SK-N-SH treated with all-trans-retinoic acid at 6 μM for 48 hours (cell line): ENCODE measurements at regions not wholly inside any gene's neighbourhood (a gene's known extent, or its start where the extent isn't known, plus 50 kb on each side); places are given as distances from the start of the nearest gene placed in this dataset.

Source experiments
- ATAC-seq: fragments of 200-7000 bp; cut with Tn5 transposase; 3 replicates; pipeline ENCODE4 v1.9.1; 2020; ENCODE audit warnings: mild to moderate bottlenecking, moderate library complexity
- ARNTL ChIP-seq: fragments of 450-650 bp; formaldehyde crosslinking; IDR thresholded peaks from 2 replicates; pipeline ENCODE4 v1.5.0; 2020; ENCODE audit warnings: low read depth, mild to moderate bottlenecking, moderate library complexity, borderline replicate concordance
- BACH2 ChIP-seq: fragments of 250-450 bp; sonication (Bioruptor Pico); IDR thresholded peaks from 2 replicates; pipeline ENCODE4 v1.9.0; 2021; ENCODE audit warnings: mild to moderate bottlenecking, borderline replicate concordance
- CSDC2 ChIP-seq: fragments of 250-450 bp; sonication (Bioruptor Pico); IDR thresholded peaks from 2 replicates; pipeline ENCODE4 v1.5.0; 2020; ENCODE audit warnings: mild to moderate bottlenecking, moderate library complexity
- CSRNP3 ChIP-seq: fragments of 250-450 bp; sonication (Bioruptor Pico); IDR thresholded peaks from 2 replicates; pipeline ENCODE4 v1.5.1; 2021; ENCODE audit warnings: mild to moderate bottlenecking, moderate library complexity
- ESRRG ChIP-seq: fragments of 250-450 bp; sonication (Bioruptor Pico); IDR thresholded peaks from 2 replicates; pipeline ENCODE4 v1.6.1; 2021; ENCODE audit warnings: mild to moderate bottlenecking
- GLIS3 ChIP-seq: fragments of 250-450 bp; sonication (Bioruptor Pico); IDR thresholded peaks from 2 replicates; pipeline ENCODE4 v1.5.0; 2020; ENCODE audit warnings: mild to moderate bottlenecking, moderate library complexity
- ISL1 ChIP-seq: fragments of 250-450 bp; sonication (Bioruptor Pico); IDR thresholded peaks from 2 replicates; pipeline ENCODE4 v2.1.2; 2022; ENCODE audit warnings: mild to moderate bottlenecking, moderate library complexity
- PPARA ChIP-seq: fragments of 250-450 bp; sonication (Bioruptor Pico); IDR thresholded peaks from 2 replicates; pipeline ENCODE4 v1.5.0; 2020; ENCODE audit warnings: mild to moderate bottlenecking, borderline replicate concordance
- RARB ChIP-seq: fragments of 250-450 bp; sonication (Bioruptor Pico); IDR thresholded peaks from 2 replicates; pipeline ENCODE4 v1.8.0; 2021; ENCODE audit warnings: mild to moderate bottlenecking, moderate library complexity
- SNAI2 ChIP-seq: fragments of 250-450 bp; sonication (Bioruptor Pico); IDR thresholded peaks from 2 replicates; pipeline ENCODE4 v1.5.0; 2020; ENCODE audit warnings: mild to moderate bottlenecking, moderate library complexity
- TCF4 ChIP-seq: fragments of 250-450 bp; sonication (Bioruptor Pico); IDR thresholded peaks from 2 replicates; pipeline ENCODE4 v1.8.0; 2021; ENCODE audit warnings: mild to moderate bottlenecking, moderate library complexity, borderline replicate concordance
- TOX ChIP-seq: fragments of 250-450 bp; sonication (Bioruptor Pico); IDR thresholded peaks from 2 replicates; pipeline ENCODE4 v1.8.0; 2021; ENCODE audit warnings: mild to moderate bottlenecking, moderate library complexity, borderline replicate concordance
- ZC3H10 ChIP-seq: fragments of 250-450 bp; sonication (Bioruptor Pico); IDR thresholded peaks from 2 replicates; pipeline ENCODE4 v1.5.1; 2021; ENCODE audit warnings: mild to moderate bottlenecking, moderate library complexity
- ZFP3 ChIP-seq: fragments of 250-450 bp; sonication (Bioruptor Pico); IDR thresholded peaks from 2 replicates; pipeline ENCODE4 v1.5.0; 2020; ENCODE audit warnings: mild to moderate bottlenecking, moderate library complexity
- ZFP30 ChIP-seq: fragments of 450-650 bp; formaldehyde crosslinking; IDR thresholded peaks from 2 replicates; pipeline ENCODE4 v1.5.0; 2022; ENCODE audit warnings: mild to moderate bottlenecking, moderate library complexity
- ZNF565 ChIP-seq: fragments of 450-650 bp; formaldehyde crosslinking; conservative IDR thresholded peaks from 2 replicates; pipeline ENCODE4 v1.5.0; 2020; ENCODE audit warnings: low read depth, mild to moderate bottlenecking, moderate library complexity
- ZNF70 ChIP-seq: fragments of 450-650 bp; formaldehyde crosslinking; IDR thresholded peaks from 2 replicates; pipeline ENCODE4 v1.5.0; 2020; ENCODE audit warnings: mild to moderate bottlenecking, moderate library complexity
- ZNF8 ChIP-seq: fragments of 450-650 bp; formaldehyde crosslinking; IDR thresholded peaks from 2 replicates; pipeline ENCODE4 v1.5.0; 2020; ENCODE audit warnings: mild to moderate bottlenecking, moderate library complexity
- TF ChIP-seq, protein P1 (sequence below): fragments of 250-450 bp; sonication (Bioruptor Pico); IDR thresholded peaks from 2 replicates; pipeline ENCODE4 v1.8.0; 2020; ENCODE audit warnings: mild to moderate bottlenecking, moderate library complexity, borderline replicate concordance
- TF ChIP-seq, protein P2 (sequence below): fragments of 250-450 bp; sonication (Bioruptor Pico); IDR thresholded peaks from 2 replicates; pipeline ENCODE4 v1.5.0; 2020; ENCODE audit warnings: mild to moderate bottlenecking, moderate library complexity
- TF ChIP-seq, protein P3 (sequence below): fragments of 250-450 bp; sonication (Bioruptor Pico); IDR thresholded peaks from 2 replicates; pipeline ENCODE4 v1.8.0; 2021; ENCODE audit warnings: low read depth, mild to moderate bottlenecking, moderate library complexity, borderline replicate concordance

GRCh38 chr20:23193801-23194384, 107.8 kb upstream of the CD93 start (continued):
- TF ChIP-seq TCF4 (CRISPR knock-in tag), result no peak

DNA sequence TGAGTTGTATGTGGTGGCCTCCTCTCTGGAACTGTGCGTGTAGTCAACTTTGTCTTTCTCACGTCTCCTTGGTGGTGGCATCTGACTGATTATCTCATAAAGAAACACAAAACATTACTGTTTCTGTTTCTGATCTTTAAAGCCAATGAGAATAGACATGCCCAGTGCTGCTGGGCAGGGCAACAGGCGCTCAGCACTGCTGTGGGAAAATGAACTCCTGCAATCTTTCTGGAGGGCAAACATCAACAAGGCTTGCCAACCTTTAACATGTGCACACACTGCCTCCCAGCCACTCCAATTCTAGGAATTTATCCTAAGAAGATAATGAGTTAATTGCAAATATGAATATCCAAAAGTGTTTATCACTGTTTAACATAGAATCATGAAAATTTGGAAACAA, 106.3 kb upstream of the CD93 start:
- no peak for ATAC-seq
- TF ChIP-seq ARNTL (CRISPR knock-in tag) (no peak), ESRRG (CRISPR knock-in tag) (no peak), ZNF565 (CRISPR knock-in tag) (no peak), RARB (CRISPR knock-in tag) (no peak), BACH2 (CRISPR knock-in tag) (no peak), TOX (CRISPR knock-in tag) (no peak), ZNF70 (CRISPR knock-in tag) (no peak), CSDC2 (no peak), ZFP3 (no peak), ZNF8 (no peak), SNAI2 (CRISPR knock-in tag) (no peak), ZFP30 (CRISPR knock-in tag) (no peak), CSRNP3 (CRISPR knock-in tag) (no peak), ZC3H10 (no peak), PPARA (no peak), ISL1 (CRISPR knock-in tag) (no peak), TCF4 (CRISPR knock-in tag) (no peak)
- TF ChIP-seq, protein P1, sequence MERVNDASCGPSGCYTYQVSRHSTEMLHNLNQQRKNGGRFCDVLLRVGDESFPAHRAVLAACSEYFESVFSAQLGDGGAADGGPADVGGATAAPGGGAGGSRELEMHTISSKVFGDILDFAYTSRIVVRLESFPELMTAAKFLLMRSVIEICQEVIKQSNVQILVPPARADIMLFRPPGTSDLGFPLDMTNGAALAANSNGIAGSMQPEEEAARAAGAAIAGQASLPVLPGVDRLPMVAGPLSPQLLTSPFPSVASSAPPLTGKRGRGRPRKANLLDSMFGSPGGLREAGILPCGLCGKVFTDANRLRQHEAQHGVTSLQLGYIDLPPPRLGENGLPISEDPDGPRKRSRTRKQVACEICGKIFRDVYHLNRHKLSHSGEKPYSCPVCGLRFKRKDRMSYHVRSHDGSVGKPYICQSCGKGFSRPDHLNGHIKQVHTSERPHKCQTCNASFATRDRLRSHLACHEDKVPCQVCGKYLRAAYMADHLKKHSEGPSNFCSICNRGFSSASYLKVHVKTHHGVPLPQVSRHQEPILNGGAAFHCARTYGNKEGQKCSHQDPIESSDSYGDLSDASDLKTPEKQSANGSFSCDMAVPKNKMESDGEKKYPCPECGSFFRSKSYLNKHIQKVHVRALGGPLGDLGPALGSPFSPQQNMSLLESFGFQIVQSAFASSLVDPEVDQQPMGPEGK (CRISPR knock-in tag), result no peak
- TF ChIP-seq, protein P2, sequence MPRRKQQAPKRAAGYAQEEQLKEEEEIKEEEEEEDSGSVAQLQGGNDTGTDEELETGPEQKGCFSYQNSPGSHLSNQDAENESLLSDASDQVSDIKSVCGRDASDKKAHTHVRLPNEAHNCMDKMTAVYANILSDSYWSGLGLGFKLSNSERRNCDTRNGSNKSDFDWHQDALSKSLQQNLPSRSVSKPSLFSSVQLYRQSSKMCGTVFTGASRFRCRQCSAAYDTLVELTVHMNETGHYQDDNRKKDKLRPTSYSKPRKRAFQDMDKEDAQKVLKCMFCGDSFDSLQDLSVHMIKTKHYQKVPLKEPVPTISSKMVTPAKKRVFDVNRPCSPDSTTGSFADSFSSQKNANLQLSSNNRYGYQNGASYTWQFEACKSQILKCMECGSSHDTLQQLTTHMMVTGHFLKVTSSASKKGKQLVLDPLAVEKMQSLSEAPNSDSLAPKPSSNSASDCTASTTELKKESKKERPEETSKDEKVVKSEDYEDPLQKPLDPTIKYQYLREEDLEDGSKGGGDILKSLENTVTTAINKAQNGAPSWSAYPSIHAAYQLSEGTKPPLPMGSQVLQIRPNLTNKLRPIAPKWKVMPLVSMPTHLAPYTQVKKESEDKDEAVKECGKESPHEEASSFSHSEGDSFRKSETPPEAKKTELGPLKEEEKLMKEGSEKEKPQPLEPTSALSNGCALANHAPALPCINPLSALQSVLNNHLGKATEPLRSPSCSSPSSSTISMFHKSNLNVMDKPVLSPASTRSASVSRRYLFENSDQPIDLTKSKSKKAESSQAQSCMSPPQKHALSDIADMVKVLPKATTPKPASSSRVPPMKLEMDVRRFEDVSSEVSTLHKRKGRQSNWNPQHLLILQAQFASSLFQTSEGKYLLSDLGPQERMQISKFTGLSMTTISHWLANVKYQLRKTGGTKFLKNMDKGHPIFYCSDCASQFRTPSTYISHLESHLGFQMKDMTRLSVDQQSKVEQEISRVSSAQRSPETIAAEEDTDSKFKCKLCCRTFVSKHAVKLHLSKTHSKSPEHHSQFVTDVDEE, result no peak
- TF ChIP-seq, protein P3, sequence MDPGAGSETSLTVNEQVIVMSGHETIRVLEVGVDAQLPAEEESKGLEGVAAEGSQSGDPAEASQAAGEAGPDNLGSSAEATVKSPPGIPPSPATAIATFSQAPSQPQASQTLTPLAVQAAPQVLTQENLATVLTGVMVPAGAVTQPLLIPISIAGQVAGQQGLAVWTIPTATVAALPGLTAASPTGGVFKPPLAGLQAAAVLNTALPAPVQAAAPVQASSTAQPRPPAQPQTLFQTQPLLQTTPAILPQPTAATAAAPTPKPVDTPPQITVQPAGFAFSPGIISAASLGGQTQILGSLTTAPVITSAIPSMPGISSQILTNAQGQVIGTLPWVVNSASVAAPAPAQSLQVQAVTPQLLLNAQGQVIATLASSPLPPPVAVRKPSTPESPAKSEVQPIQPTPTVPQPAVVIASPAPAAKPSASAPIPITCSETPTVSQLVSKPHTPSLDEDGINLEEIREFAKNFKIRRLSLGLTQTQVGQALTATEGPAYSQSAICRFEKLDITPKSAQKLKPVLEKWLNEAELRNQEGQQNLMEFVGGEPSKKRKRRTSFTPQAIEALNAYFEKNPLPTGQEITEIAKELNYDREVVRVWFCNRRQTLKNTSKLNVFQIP (CRISPR knock-in tag), result no peak

GRCh38 chr20:23190557-23190956, 104.4 kb upstream of the CD93 start:
- TF ChIP-seq, protein P2, result no peak
- TF ChIP-seq ZC3H10 (no peak), ZNF70 (CRISPR knock-in tag) (no peak), TOX (CRISPR knock-in tag) (no peak), TCF4 (CRISPR knock-in tag) (no peak), RARB (CRISPR knock-in tag) (no peak), GLIS3 (CRISPR knock-in tag) (no peak)
- no peak for ATAC-seq
